Heart left ventricle (tissue), 13 donors: ENCODE measurements at regions not wholly inside any gene's neighbourhood (a gene's known extent, or its start where the extent isn't known, plus 50 kb on each side); places are given as distances from the start of the nearest gene placed in this dataset.

Experiments used
- CTCF ChIP-seq, 12 donors: fragments of 200-600 bp; sonication (generic) in 4 of 12; IDR thresholded peaks; one replicate each; pipeline versions ENCODE4 v1.5.0 to v1.8.0; 2018 to 2022; ENCODE audit warnings: antibody characterized with exemption in 12 of 12, mild to moderate bottlenecking in 5 of 12
- POLR2A ChIP-seq, 2 donors: fragments of 450-650 bp; IDR thresholded peaks; one replicate each; pipeline ENCODE4 v1.6.1; 2017; ENCODE audit warnings: antibody characterized with exemption in 2 of 2, mild to moderate bottlenecking in 2 of 2, moderate library complexity in 2 of 2
- donor health status: ischemic (EF 13 %, LVEDD 7.1; RV severe dilation, severe dysfunction).
- donor health status: DM: no; HTN: yes; CAD: no.
- donor health status: DM: no; HTN: no; CAD: no.
- donor health status: ischemic (EF 25% LVEDD 6.9; RV normal size, moderate dysfunction).
- donor health status: ischemic (EF 25% LVEDD 5.7; RV mildly dilated, moderate dysfunction).
- donor health status: ischemic (EF 35%, LVEDD 5.7; RV mildly dilated, moderate dysfunction).
- donor health status: nonischemic (EF 11% LVEDD 7.7; RV severe dilation, severe dysfunction).
- donor health status: DM: yes; HTN: yes; CAD: no.
- donor health status: PGD.
- donor health status: ischemic (EF 29% LVEDD 5.4; RV normal size, mild dysfunction).
- donor health status: nonischemic (EF 23%, LVEDD 6.1; RV moderate dilation, normal function).

GRCh38 chr14:101411779-101412178, 149.5 kb upstream of the DIO3 start:
- TF ChIP-seq POLR2A (IDR thresholded peaks at IDR 0.05) (no peak), CTCF (IDR thresholded peaks at IDR 0.05) (no peak)
